Endothelial cell of umbilical vein (primary cell): ENCODE measurements at regions not wholly inside any gene's neighbourhood (a gene's known extent, or its start where the extent isn't known, plus 50 kb on each side); places are given as distances from the start of the nearest gene placed in this dataset.

Experiments
- BruUV-seq: library from RNA; stranded (reverse); fragments of 400-500 nt; replicated peaks from 2 replicates; lab custom pipeline; 2021; lab: Mats Ljungman, UMichigan
- CTCF ChIA-PET: fragments of 300-600, 350-600 bp; sonication (Branson Sonifier 250); formaldehyde crosslinking; loops from one replicate; lab custom pipeline; 2021; ENCODE audit warnings: antibody characterized with exemption, inconsistent platforms; lab: Charles Lee
- POLR2A ChIA-PET: fragments of 300-600, 350-600 bp; sonication (Branson Sonifier 250); formaldehyde crosslinking; loops from one replicate; lab custom pipeline; 2021; ENCODE audit warnings: antibody characterized with exemption, inconsistent platforms; lab: Charles Lee
- DNase-seq: peaks from one replicate; pipeline ENCODE4 v3.0.0-alpha.2; 2011; ENCODE audit warnings: low read depth, low spot score
- FAIRE-seq: peaks from 2 replicates; lab custom pipeline; 2011; peaks lifted over from hg19 to GRCh38; lab: Jason Lieb, UNC
- H2AFZ ChIP-seq: 2 replicates; pipeline ENCODE4 v1.6.0; 2012; ENCODE audit warnings: low read depth, low read length, control low read depth, inconsistent platforms
- H3K27ac ChIP-seq: 2 replicates; pipeline ENCODE4 v1.5.1; 2011; ENCODE audit warnings: low read depth, mild to moderate bottlenecking, control low read depth, low read length, moderate library complexity; ENCODE audit not compliant: insufficient read depth
- H3K27me3 ChIP-seq, 2 experiments: 2 replicates each; pipeline versions ENCODE4 v1.6.0 to v1.6.1; 2011; ENCODE audit warnings: low read length in 2 of 2, mixed read lengths in 1 of 2; ENCODE audit not compliant: control insufficient read depth in 2 of 2, insufficient read depth in 2 of 2
- H3K36me3 ChIP-seq, 2 experiments: 2 replicates in 1 of 2; 3 replicates in 1 of 2; pipeline ENCODE4 v1.5.1; 2011; ENCODE audit warnings: low read length in 2 of 2, mild to moderate bottlenecking in 1 of 2, moderate library complexity in 1 of 2; ENCODE audit not compliant: control insufficient read depth in 2 of 2, insufficient read depth in 2 of 2; ENCODE audit errors: extremely low read depth in 1 of 2
- H3K4me1 ChIP-seq: 3 replicates; pipeline ENCODE4 v1.5.1; 2011; ENCODE audit warnings: mild to moderate bottlenecking, low read length; ENCODE audit not compliant: control insufficient read depth, insufficient read depth; ENCODE audit errors: extremely low read depth
- H3K4me2 ChIP-seq: 2 replicates; pipeline ENCODE4 v1.6.1; 2011; ENCODE audit warnings: low read length, control low read depth, mixed read lengths; ENCODE audit not compliant: insufficient read depth
- H3K4me3 ChIP-seq, 3 experiments: fragments of 200-600 bp in 1 of 3; sonication (generic), shearing (Covaris generic) in 1 of 3; replicated peaks in 1 of 3; 2 replicates each; pipeline ENCODE4 v1.5.1; 2011 to 2016; ENCODE audit warnings: control low read depth in 3 of 3, low read length in 3 of 3, mild to moderate bottlenecking in 2 of 3, inconsistent platforms in 1 of 3, low read depth in 1 of 3, moderate library complexity in 1 of 3; ENCODE audit not compliant: insufficient read depth in 1 of 3
- H3K79me2 ChIP-seq: 2 replicates; pipeline ENCODE4 v1.6.0; 2012; ENCODE audit warnings: low read length, inconsistent platforms; ENCODE audit not compliant: control insufficient read depth, insufficient read depth
- H3K9ac ChIP-seq: replicated peaks from 2 replicates; pipeline ENCODE3; 2011; ENCODE audit warnings: low read length, control low read depth; ENCODE audit not compliant: insufficient read depth; ENCODE audit errors: extremely low read depth
- H3K9me1 ChIP-seq: replicated peaks from 3 replicates; pipeline ENCODE4 v1.6.0; 2011; ENCODE audit warnings: mild to moderate bottlenecking, low read length; ENCODE audit not compliant: control insufficient read depth, insufficient read depth; ENCODE audit errors: extremely low read depth
- H3K9me3 ChIP-seq: replicated peaks from 2 replicates; pipeline ENCODE4 v1.5.1; 2012; ENCODE audit warnings: low read length, inconsistent platforms; ENCODE audit not compliant: control insufficient read depth, insufficient read depth
- H4K20me1 ChIP-seq: replicated peaks from 2 replicates; pipeline ENCODE3; 2011; ENCODE audit warnings: mild to moderate bottlenecking, low read length; ENCODE audit not compliant: control insufficient read depth, insufficient read depth; ENCODE audit errors: extremely low read depth
- CTCF ChIP-seq, 2 donors: IDR thresholded peaks; 1 replicate in 1 of 2; 2 replicates in 1 of 2; pipeline ENCODE4 v1.5.1; 2011; ENCODE audit warnings: low read length in 2 of 2, mild to moderate bottlenecking in 2 of 2, moderate library complexity in 2 of 2, control low read depth in 1 of 2, inconsistent platforms in 1 of 2, low read depth in 1 of 2; ENCODE audit not compliant: insufficient read depth in 1 of 2; ENCODE audit errors: extremely low read depth in 1 of 2
- EZH2 ChIP-seq: IDR thresholded peaks from 2 replicates; pipeline ENCODE4 v1.6.1; 2012; ENCODE audit warnings: borderline replicate concordance, low read depth, mild to moderate bottlenecking, moderate library complexity, low read length, inconsistent platforms; ENCODE audit not compliant: severe bottlenecking
- FOS ChIP-seq: IDR thresholded peaks from 2 replicates; pipeline ENCODE4 v1.6.1; 2011; ENCODE audit warnings: mild to moderate bottlenecking, low read length, moderate library complexity, borderline replicate concordance; ENCODE audit not compliant: insufficient read depth
- GATA2 ChIP-seq: IDR thresholded peaks from 2 replicates; pipeline ENCODE4 v1.7.0; 2011; ENCODE audit warnings: low read depth, mild to moderate bottlenecking, moderate library complexity, mixed read lengths, low read length; ENCODE audit not compliant: insufficient read length, insufficient read depth
- JUN ChIP-seq: IDR thresholded peaks from 2 replicates; pipeline ENCODE4 v1.6.1; 2011; ENCODE audit warnings: borderline replicate concordance, low read depth; ENCODE audit not compliant: insufficient read length, insufficient read depth
- MAX ChIP-seq: IDR thresholded peaks from 2 replicates; pipeline ENCODE4 v1.6.1; 2011; ENCODE audit not compliant: insufficient read depth, insufficient read length
- MYC ChIP-seq: IDR thresholded peaks from one replicate; pipeline ENCODE4 v1.6.1; 2011; ENCODE audit warnings: mild to moderate bottlenecking, low read depth, low read length
- POLR2A ChIP-seq: IDR thresholded peaks from 2 replicates; pipeline ENCODE4 v1.6.1; 2012; ENCODE audit warnings: low read depth, mild to moderate bottlenecking, control low read depth, low read length
- POLR2AphosphoS5 ChIP-seq: IDR thresholded peaks from 2 replicates; pipeline ENCODE4 v1.6.1; 2012; ENCODE audit warnings: low read depth, mild to moderate bottlenecking, control low read depth, low read length, moderate library complexity; ENCODE audit not compliant: insufficient read depth
- dilution Hi-C: fragments of 300-500 bp; cut with MboI; formaldehyde crosslinking; loops from one replicate; pipeline ENCODE4 v1.15.0; 2019; ENCODE audit warnings: low sequenced_read_pairs; ENCODE audit not compliant: extremely low pct_ligation_motif_present
- intact Hi-C: fragments of 100-400 bp; cut with micrococcal nuclease; formaldehyde crosslinking; loops from one replicate; pipeline ENCODE4 v1.10.0; 2022

DNA sequence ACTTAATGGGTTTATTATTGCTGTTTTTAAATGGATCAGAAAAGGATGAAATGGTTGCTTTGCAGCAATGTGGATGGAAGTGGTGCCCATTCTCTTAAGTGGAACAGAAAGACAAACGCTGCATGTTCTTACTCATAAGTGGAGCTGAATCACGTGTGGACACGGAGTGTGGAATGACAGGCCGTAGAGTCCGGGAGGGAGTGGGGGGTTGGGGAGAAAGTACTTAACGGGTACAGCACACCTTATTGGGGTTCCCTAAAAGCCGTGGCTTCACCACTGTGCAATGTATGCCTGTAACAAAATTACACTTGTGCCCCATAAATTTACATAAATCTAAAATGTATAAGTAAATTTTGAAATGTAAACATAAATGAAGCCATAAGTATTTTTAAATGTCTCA, 64.0 kb upstream of the CTDP1 start:
- CTCF ChIA-PET: no interaction called here
- Histone ChIP-seq H2AFZ (no peak overlapping the region), H3K4me1 (no peaks in the 10 kb centered on the region), H3K9ac (no peak overlapping the region), H3K4me2 (no peak overlapping the region), H3K36me3 (no peaks in the 10 kb centered on the region), H3K27me3 (no peaks in the 10 kb centered on the region), H3K27ac (no peak overlapping the region), H3K9me3 (no peaks in the 10 kb centered on the region), H3K79me2 (no peaks in the 10 kb centered on the region), H4K20me1 (no peaks in the 10 kb centered on the region), H3K4me3 (no peak overlapping the region), H3K9me1 (no peaks in the 10 kb centered on the region)
- FAIRE-seq (no peak), DNase-seq (no peak)
- dilution Hi-C loops: no loop called here
- no peak for TF ChIP-seq POLR2A
- TF ChIP-seq FOS: no peak
- no peak for TF ChIP-seq JUN
- no peak for TF ChIP-seq EZH2
- no peak for TF ChIP-seq MAX
- TF ChIP-seq MYC: no peak
- no peak for TF ChIP-seq POLR2AphosphoS5
- no peak for TF ChIP-seq GATA2
- TF ChIP-seq CTCF (IDR thresholded peaks at IDR 0.05; ENCODE audit: extremely low read depth in 1 of 2, insufficient read depth in 1 of 2, low read depth in 1 of 2, low read length in 2 of 2): no peak
- BruUV-seq: no TSS peak
- POLR2A ChIA-PET: no interaction called here
- intact Hi-C loops: no loop called here
